NAMALWA (cell line): ENCODE measurements at regions not wholly inside any gene's neighbourhood (a gene's known extent, or its start where the extent isn't known, plus 50 kb on each side); places are given as distances from the start of the nearest gene placed in this dataset.

ENCODE experiments used
- DNase-seq: peaks from one replicate; pipeline ENCODE4 v3.0.0-alpha.2; 2015; ENCODE audit warnings: low spot score

GRCh38 chr1:222288053-222288452 lies 259.9 kb downstream of the HHIPL2 start:
- no peak for DNase-seq

GRCh38 chr1:222286011-222286410 lies 261.9 kb downstream of the HHIPL2 start:
- DNase-seq: no peak

GRCh38 chr1:222285526-222285925 lies 262.4 kb downstream of the HHIPL2 start:
- DNase-seq: no peak

- no peak for DNase-seq
These were observed 263.4 kb downstream of the HHIPL2 start for GRCh38 chr1:222284466-222284865.

- no peak for DNase-seq
These were observed 264.6 kb downstream of the HHIPL2 start for GRCh38 chr1:222283147-222283768.

- DNase-seq: no peak
These were observed 268.3 kb downstream of the HHIPL2 start for GRCh38 chr1:222279591-222279990.

- no peak for DNase-seq
These were observed 269.4 kb downstream of the HHIPL2 start for GRCh38 chr1:222278501-222278900.

- no peak for DNase-seq
These were observed 272.0 kb downstream of the HHIPL2 start for GRCh38 chr1:222275729-222276465.

GRCh38 chr1:222275001-222275728 lies 272.7 kb downstream of the HHIPL2 start:
- DNase-seq: no peak

- no peak for DNase-seq
These were observed 281.4 kb downstream of the HHIPL2 start for GRCh38 chr1:222266223-222267196.

GRCh38 chr1:222263791-222264190 lies 284.1 kb downstream of the HHIPL2 start:
- DNase-seq: no peak

GRCh38 chr1:222257027-222257426 lies 290.9 kb downstream of the HHIPL2 start:
- no peak for DNase-seq

- no peak for DNase-seq
These were observed 291.8 kb downstream of the HHIPL2 start for GRCh38 chr1:222256058-222256457.

- no peak for DNase-seq
These were observed 295.1 kb downstream of the HHIPL2 start for GRCh38 chr1:222252788-222253187.

GRCh38 chr1:222251847-222252246 lies 296.1 kb downstream of the HHIPL2 start:
- no peak for DNase-seq

- DNase-seq: no peak
These were observed 297.5 kb downstream of the HHIPL2 start for GRCh38 chr1:222250376-222250775.

GRCh38 chr1:222247811-222248310 lies 300.0 kb downstream of the HHIPL2 start:
- no peak for DNase-seq

GRCh38 chr1:222247081-222247480 lies 300.8 kb downstream of the HHIPL2 start:
- DNase-seq: no peak

- no peak for DNase-seq
These were observed 304.0 kb downstream of the HHIPL2 start for GRCh38 chr1:222243902-222244301.

- DNase-seq: no peak
These were observed 305.4 kb downstream of the HHIPL2 start for GRCh38 chr1:222242492-222242891.

- DNase-seq: no peak
These were observed 306.5 kb downstream of the HHIPL2 start for GRCh38 chr1:222241410-222241809.
